GM19463 (cell line): ENCODE measurements at regions not wholly inside any gene's neighbourhood (a gene's known extent, or its start where the extent isn't known, plus 50 kb on each side); places are given as distances from the start of the nearest gene placed in this dataset.

Experiments
- ATAC-seq: cut with Tn5 transposase; IDR thresholded peaks from one replicate; pipeline ENCODE4 v1.9.1; 2021; ENCODE audit warnings: mild to moderate bottlenecking, moderate library complexity; ENCODE audit not compliant: unreplicated experiment

- no peak for ATAC-seq
Measured at GRCh38 chr1:55860798-55861519, 645.8 kb upstream of the USP24 start.

- ATAC-seq = no peak
Measured at GRCh38 chr1:55860326-55860725, 645.2 kb upstream of the USP24 start.

GRCh38 chr1:55854911-55855310, 639.7 kb upstream of the USP24 start:
- no peak for ATAC-seq

- no peak for ATAC-seq
Measured at GRCh38 chr1:55848906-55849305, 633.7 kb upstream of the USP24 start.

GRCh38 chr1:55846051-55846450, 630.9 kb upstream of the USP24 start:
- ATAC-seq = no peak

GRCh38 chr1:55844322-55844721, 629.2 kb upstream of the USP24 start:
- no peak for ATAC-seq

GRCh38 chr1:55839626-55840025, 624.5 kb upstream of the USP24 start:
- no peak for ATAC-seq

GRCh38 chr1:55839221-55839620, 624.1 kb upstream of the USP24 start:
- ATAC-seq = no peak

GRCh38 chr1:55836086-55836485, 620.9 kb upstream of the USP24 start:
- ATAC-seq = no peak

- ATAC-seq = no peak
Measured at GRCh38 chr1:55833529-55834091, 618.4 kb upstream of the USP24 start.

GRCh38 chr1:55831759-55832158, 616.6 kb upstream of the USP24 start:
- ATAC-seq = no peak

GRCh38 chr1:55828044-55828443, 612.9 kb upstream of the USP24 start:
- ATAC-seq = no peak

GRCh38 chr1:55827350-55827749, 612.2 kb upstream of the USP24 start:
- no peak for ATAC-seq

- ATAC-seq = no peak
Measured at GRCh38 chr1:55826381-55827080, 611.4 kb upstream of the USP24 start.

- no peak for ATAC-seq
Measured at GRCh38 chr1:55825461-55825860, 610.3 kb upstream of the USP24 start.

- ATAC-seq = no peak
Measured at GRCh38 chr1:55824251-55824640, 609.1 kb upstream of the USP24 start.

GRCh38 chr1:55823541-55824250, 608.5 kb upstream of the USP24 start:
- ATAC-seq = no peak

- no peak for ATAC-seq
Measured at GRCh38 chr1:55822891-55823290, 607.7 kb upstream of the USP24 start.

- no peak for ATAC-seq
Measured at GRCh38 chr1:55821234-55821633, 606.1 kb upstream of the USP24 start.

- no peak for ATAC-seq
Measured at GRCh38 chr1:55820501-55820900, 605.3 kb upstream of the USP24 start.

- no peak for ATAC-seq
Measured at GRCh38 chr1:55819011-55819410, 603.8 kb upstream of the USP24 start.
